Erythroblast (primary cell): ENCODE measurements at regions not wholly inside any gene's neighbourhood (a gene's known extent, or its start where the extent isn't known, plus 50 kb on each side); places are given as distances from the start of the nearest gene placed in this dataset.

Experiments used
- GATA1 ChIP-seq: IDR thresholded peaks from 2 replicates; pipeline ENCODE4 v1.6.1; 2011; ENCODE audit warnings: low read depth, mild to moderate bottlenecking, control low read depth, low read length, moderate library complexity
- POLR2A ChIP-seq: IDR thresholded peaks from 2 replicates; pipeline ENCODE4 v1.6.1; 2011; ENCODE audit warnings: mild to moderate bottlenecking, low read length

DNA sequence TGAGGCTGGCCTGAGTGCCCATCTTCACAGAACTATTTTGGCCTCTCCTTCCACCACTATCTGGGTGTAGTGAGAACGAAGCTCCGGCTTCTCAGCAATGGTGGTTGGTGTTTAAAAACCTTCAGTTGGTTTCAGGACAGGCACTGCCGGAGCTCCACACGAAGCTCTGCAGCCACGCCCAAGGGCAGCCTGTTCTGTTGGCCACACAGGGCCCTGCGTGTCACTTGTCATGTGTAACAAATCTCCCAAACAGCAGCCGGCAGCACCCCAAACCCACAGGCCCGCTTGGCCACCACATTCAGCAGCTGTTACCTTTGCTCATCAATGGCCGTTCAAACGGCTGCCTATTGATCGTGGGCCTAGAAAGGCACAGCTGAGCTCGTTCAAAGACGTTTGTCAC, 97.5 kb downstream of the ERMARD start:
- no peak for TF ChIP-seq POLR2A
- no peak for TF ChIP-seq GATA1
